HG03460 (cell line): ENCODE measurements at regions not wholly inside any gene's neighbourhood (a gene's known extent, or its start where the extent isn't known, plus 50 kb on each side); places are given as distances from the start of the nearest gene placed in this dataset.

ENCODE experiments used
- ATAC-seq: cut with Tn5 transposase; IDR thresholded peaks from one replicate; pipeline ENCODE4 v1.9.1; 2021; ENCODE audit not compliant: unreplicated experiment

- ATAC-seq = no peak
Measured at GRCh38 chr2:128984855-128985254, 666.2 kb upstream of the HS6ST1 start.

GRCh38 chr2:128986026-128986715 is 667.5 kb upstream of the HS6ST1 start:
- no peak for ATAC-seq

GRCh38 chr2:128986867-128987268 is 668.2 kb upstream of the HS6ST1 start:
- no peak for ATAC-seq

- no peak for ATAC-seq
Measured at GRCh38 chr2:128988326-128988725, 669.7 kb upstream of the HS6ST1 start.

DNA sequence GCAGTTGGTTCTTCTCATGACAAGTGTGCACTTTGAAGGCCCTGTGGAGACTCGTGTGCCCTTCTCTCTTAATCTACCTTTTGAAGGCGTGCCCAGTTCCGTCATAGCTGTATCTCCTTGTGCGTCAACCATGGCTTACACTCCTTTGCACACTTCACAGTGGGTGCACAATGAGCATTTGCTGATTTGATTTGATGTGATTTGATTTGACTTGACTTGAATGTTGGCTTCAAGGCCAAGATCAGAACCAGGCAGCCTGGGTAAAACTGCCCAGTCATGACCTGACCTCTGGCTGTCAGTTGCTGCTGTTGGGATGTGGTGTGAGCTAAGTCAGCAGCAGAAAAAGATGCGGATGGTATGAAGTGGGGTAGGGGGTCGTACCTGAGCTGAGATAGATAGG is 670.3 kb upstream of the HS6ST1 start:
- ATAC-seq = no peak

DNA sequence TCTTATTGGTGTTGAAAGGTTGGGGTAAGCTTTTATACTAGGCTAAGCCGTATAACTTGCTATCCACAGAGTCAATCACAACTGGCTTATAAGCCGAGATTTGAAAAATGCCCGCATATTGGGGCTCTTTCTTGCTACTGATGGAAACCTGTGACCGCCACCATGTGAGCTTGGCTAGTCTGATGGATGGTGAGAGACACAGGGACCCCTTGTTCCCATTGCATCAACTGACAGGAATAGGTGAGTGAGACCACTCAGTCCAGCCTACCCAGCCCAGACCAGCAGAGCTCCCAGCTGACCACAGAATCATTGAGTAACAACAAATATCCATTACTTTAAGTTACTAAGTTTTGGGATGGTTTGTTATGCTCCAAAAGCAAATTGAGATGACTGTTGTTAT is 676.4 kb upstream of the HS6ST1 start:
- ATAC-seq = no peak

- no peak for ATAC-seq
Measured at GRCh38 chr2:128996078-128996477, 677.4 kb upstream of the HS6ST1 start.

GRCh38 chr2:128997166-128997866 is 678.6 kb upstream of the HS6ST1 start:
- ATAC-seq = no peak

- ATAC-seq = no peak
Measured at GRCh38 chr2:129001926-129002325, 683.3 kb upstream of the HS6ST1 start.

- no peak for ATAC-seq
Measured at GRCh38 chr2:129002751-129003150, 684.1 kb upstream of the HS6ST1 start.

GRCh38 chr2:129004485-129004884 is 685.8 kb upstream of the HS6ST1 start:
- ATAC-seq = no peak

- no peak for ATAC-seq
Measured at GRCh38 chr2:129004940-129005490, 686.3 kb upstream of the HS6ST1 start.

DNA sequence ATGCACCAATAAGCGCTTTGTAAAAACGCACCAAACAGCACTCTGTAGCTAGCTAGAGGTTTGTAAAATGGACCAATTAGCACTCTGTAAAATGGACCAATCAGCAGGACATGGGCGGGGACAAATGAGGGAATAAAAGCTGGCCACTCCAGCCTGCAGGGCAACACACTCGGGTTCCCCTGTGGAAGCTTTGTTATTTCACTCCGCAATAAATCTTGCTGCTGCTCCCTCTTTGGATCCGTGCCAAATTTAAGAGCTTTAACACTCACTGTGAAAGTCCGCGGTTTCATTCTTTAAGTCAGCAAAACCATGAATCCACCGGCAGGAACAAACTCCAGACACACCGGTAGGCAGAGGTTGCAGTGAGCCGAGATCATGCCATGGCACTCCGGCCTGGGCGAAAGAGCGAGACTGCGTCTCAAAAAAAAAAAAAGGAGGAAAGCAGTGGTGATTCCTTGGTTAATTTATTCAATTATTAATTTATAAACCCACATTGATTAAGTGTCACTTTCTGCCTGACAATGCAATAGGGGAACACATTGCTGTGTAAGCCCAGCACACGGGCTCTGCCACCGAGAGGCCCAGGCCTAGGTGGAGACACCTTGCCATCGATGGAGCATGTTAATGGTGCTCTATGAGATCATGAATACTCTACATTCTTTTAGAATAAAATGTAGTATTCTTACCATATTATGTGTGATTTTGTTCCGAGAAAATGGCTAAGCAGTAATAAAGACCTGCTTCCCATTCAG is 687.6 kb upstream of the HS6ST1 start:
- no peak for ATAC-seq

DNA sequence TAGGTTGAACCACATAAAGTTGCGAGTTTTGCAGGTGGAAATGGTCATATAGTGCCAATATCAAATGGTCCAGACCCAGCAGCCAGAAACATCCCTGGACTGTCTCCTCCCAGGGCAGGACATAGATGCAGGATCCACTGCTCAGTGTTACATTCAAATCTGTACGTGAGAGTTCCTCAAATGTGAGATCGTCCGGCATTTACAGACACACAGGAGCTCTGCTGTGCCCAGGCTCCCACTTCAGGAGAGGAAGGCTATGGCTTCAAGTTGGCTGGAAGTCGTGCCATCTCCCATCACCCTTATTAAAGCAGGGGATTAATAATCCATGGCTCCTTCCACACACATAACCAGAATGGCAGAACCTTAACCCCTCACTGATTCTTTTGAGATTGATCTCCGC is 688.2 kb upstream of the HS6ST1 start:
- no peak for ATAC-seq

GRCh38 chr2:129008055-129008880 is 689.6 kb upstream of the HS6ST1 start:
- ATAC-seq = no peak

- ATAC-seq = no peak
Measured at GRCh38 chr2:129008881-129009554, 690.4 kb upstream of the HS6ST1 start.

- ATAC-seq = no peak
Measured at GRCh38 chr2:129009555-129010146, 691.0 kb upstream of the HS6ST1 start.

GRCh38 chr2:129010262-129010661 is 691.6 kb upstream of the HS6ST1 start:
- ATAC-seq = no peak

- ATAC-seq = no peak
Measured at GRCh38 chr2:129011466-129012061, 692.9 kb upstream of the HS6ST1 start.
